ENCODE measurements at regions not wholly inside any gene's neighbourhood (a gene's known extent, or its start where the extent isn't known, plus 50 kb on each side); places are given as distances from the start of the nearest gene placed in this dataset.

GRCh38 chr11:114925591-114925990 is 247.3 kb downstream of the NXPE2 start:
- Histone ChIP-seq H3K27ac (ENCODE audit: low read depth, low read length) (no peak overlapping the region), H3K36me3 (ENCODE audit: control insufficient read depth, insufficient read depth, low read length) (no peaks in the 10 kb centered on the region), H3K56ac (ENCODE audit: low read length) (no peak overlapping the region), H2BK15ac (replicated peaks; ENCODE audit: low read depth) (no peak overlapping the region), H3K18ac (ENCODE audit: low read length) (no peak overlapping the region), H2AK5ac (ENCODE audit: low read length) (no peak overlapping the region), H3K4me2 (ENCODE audit: low read length) (no peak overlapping the region), H2BK120ac (ENCODE audit: low read depth, low read length) (no peak overlapping the region), H3K4ac (ENCODE audit: low read depth, low read length) (no peak overlapping the region), H4K8ac (ENCODE audit: low read depth, low read length) (no peak overlapping the region), H3K23ac (ENCODE audit: low read length) (no peak overlapping the region), H3K79me1 (ENCODE audit: low read length) (no peaks in the 10 kb centered on the region), H3K79me2 (ENCODE audit: control insufficient read depth, insufficient read depth, low read length) (no peaks in the 10 kb centered on the region), H3K27me3 (ENCODE audit: insufficient read depth, low read length, poor library complexity) (no peaks in the 10 kb centered on the region), H3K9ac (ENCODE audit: low read length) (no peak overlapping the region), H4K5ac (ENCODE audit: low read length) (no peak overlapping the region), H3K4me3 (ENCODE audit: low read length) (no peak overlapping the region), H2BK5ac (ENCODE audit: low read length) (no peak overlapping the region), H3K4me1 (ENCODE audit: control insufficient read depth, low read depth, low read length) (no peaks in the 10 kb centered on the region)
- no peak for DNase-seq
- WGBS (ENCODE audit: extremely low coverage, insufficient coverage, low lambda C conversion rate), result no CpG with 5 or more reads among the region's 2 CpGs

DNA sequence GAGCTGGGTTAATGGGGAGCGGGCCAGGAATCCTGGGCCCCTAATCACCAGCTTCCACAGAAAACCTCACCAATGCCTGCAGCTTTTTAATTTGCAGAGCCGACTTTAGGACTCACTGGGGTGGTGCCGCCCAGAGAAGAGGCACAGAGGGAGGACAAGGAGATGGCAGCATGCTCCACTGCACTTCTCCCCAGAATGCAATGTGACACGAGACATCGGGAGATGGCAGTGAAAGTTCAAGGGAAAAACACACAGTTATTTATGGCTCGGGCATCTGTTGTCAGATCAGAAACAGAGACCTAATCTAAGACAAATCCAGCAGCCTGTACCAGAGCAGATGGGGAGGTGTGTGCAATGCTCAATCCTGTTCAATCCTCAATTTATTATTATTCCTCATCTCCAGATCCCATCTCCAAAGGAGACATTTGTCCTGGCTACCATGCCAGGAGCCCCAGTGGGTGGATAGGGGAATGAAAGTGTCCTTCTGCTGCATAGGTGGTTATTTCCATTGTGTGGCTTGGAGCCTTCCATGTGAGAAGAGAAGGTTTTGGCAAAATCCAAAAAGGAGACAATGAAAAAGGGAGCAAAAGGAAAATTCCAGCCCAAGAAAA is 250.0 kb downstream of the NXPE2 start:
- Histone ChIP-seq H3K79me1 (ENCODE audit: low read length) (no peaks in the 10 kb centered on the region), H4K8ac (ENCODE audit: low read depth, low read length) (no peak overlapping the region), H3K36me3 (ENCODE audit: control insufficient read depth, insufficient read depth, low read length) (no peaks in the 10 kb centered on the region), H3K23ac (ENCODE audit: low read length) (no peak overlapping the region), H3K56ac (ENCODE audit: low read length) (no peak overlapping the region), H3K27me3 (ENCODE audit: insufficient read depth, low read length, poor library complexity) (no peaks in the 10 kb centered on the region), H3K4me1 (ENCODE audit: control insufficient read depth, low read depth, low read length) (no peaks in the 10 kb centered on the region), H2BK15ac (replicated peaks; ENCODE audit: low read depth) (no peak overlapping the region), H3K27ac (ENCODE audit: low read depth, low read length) (no peak overlapping the region), H2AK5ac (ENCODE audit: low read length) (no peak overlapping the region), H3K4ac (ENCODE audit: low read depth, low read length) (no peak overlapping the region), H3K4me2 (ENCODE audit: low read length) (no peak overlapping the region), H3K79me2 (ENCODE audit: control insufficient read depth, insufficient read depth, low read length) (no peaks in the 10 kb centered on the region), H2BK120ac (ENCODE audit: low read depth, low read length) (no peak overlapping the region), H4K5ac (ENCODE audit: low read length) (no peak overlapping the region), H3K9ac (ENCODE audit: low read length) (no peak overlapping the region), H2BK5ac (ENCODE audit: low read length) (no peak overlapping the region), H3K18ac (ENCODE audit: low read length) (no peak overlapping the region), H3K4me3 (ENCODE audit: low read length) (no peak overlapping the region)
- no peak for DNase-seq
- WGBS (ENCODE audit: extremely low coverage, insufficient coverage, low lambda C conversion rate), result no CpG with 5 or more reads among the region's 6 CpGs

- Histone ChIP-seq H3K36me3 (ENCODE audit: control insufficient read depth, insufficient read depth, low read length) (no peaks in the 10 kb centered on the region), H3K79me2 (ENCODE audit: control insufficient read depth, insufficient read depth, low read length) (no peaks in the 10 kb centered on the region), H3K56ac (ENCODE audit: low read length) (no peak overlapping the region), H4K5ac (ENCODE audit: low read length) (no peak overlapping the region), H3K4me1 (ENCODE audit: control insufficient read depth, low read depth, low read length) (no peaks in the 10 kb centered on the region), H3K27me3 (ENCODE audit: insufficient read depth, low read length, poor library complexity) (no peaks in the 10 kb centered on the region), H3K4me3 (ENCODE audit: low read length) (no peak overlapping the region), H2BK15ac (replicated peaks; ENCODE audit: low read depth) (no peak overlapping the region), H2BK120ac (ENCODE audit: low read depth, low read length) (no peak overlapping the region), H3K79me1 (ENCODE audit: low read length) (no peaks in the 10 kb centered on the region), H3K27ac (ENCODE audit: low read depth, low read length) (no peak overlapping the region), H3K4ac (ENCODE audit: low read depth, low read length) (no peak overlapping the region), H3K18ac (ENCODE audit: low read length) (no peak overlapping the region), H3K9ac (ENCODE audit: low read length) (no peak overlapping the region), H2AK5ac (ENCODE audit: low read length) (no peak overlapping the region), H2BK5ac (ENCODE audit: low read length) (no peak overlapping the region), H3K23ac (ENCODE audit: low read length) (no peak overlapping the region), H3K4me2 (ENCODE audit: low read length) (no peak overlapping the region), H4K8ac (ENCODE audit: low read depth, low read length) (no peak overlapping the region)
- peak; percentile 16 for DNase-seq
- no CpG with 5 or more reads among the region's 9 CpGs for WGBS (ENCODE audit: extremely low coverage, insufficient coverage, low lambda C conversion rate)
Observed at GRCh38 chr11:114929351-114930000, 251.1 kb downstream of the NXPE2 start.

DNA sequence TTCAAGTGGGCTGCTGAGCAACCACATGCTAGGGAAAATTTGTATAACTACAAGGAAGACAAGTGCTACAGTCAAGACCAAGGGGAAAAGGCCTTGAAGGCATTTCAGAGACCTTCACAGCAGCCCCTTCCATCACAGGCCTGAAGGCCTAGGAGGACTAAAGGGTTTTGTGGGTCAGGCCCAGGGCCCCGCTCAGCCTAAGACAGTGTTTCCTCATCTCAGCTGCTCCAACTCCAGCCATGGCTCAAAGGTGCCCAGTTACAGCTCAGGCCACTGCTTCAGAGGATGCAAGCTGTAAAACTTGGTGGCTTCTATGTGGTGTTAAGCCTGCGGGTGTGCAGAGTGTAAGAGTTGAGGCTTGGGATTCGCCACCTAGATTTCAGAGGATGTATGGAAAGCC is 260.5 kb downstream of the NXPE2 start:
- no peak overlapping the region for H3K23ac ChIP-seq (ENCODE audit: low read length)
- H3K4me2 ChIP-seq (ENCODE audit: low read length), result no peak overlapping the region
- H3K79me1 ChIP-seq (ENCODE audit: low read length), result no peaks in the 10 kb centered on the region
- no peak overlapping the region for H4K8ac ChIP-seq (ENCODE audit: low read depth, low read length)
- no peak overlapping the region for H3K56ac ChIP-seq (ENCODE audit: low read length)
- H2BK15ac ChIP-seq (replicated peaks; ENCODE audit: low read depth), result no peak overlapping the region
- no peak overlapping the region for H4K5ac ChIP-seq (ENCODE audit: low read length)
- H3K4me1 ChIP-seq (ENCODE audit: control insufficient read depth, low read depth, low read length), result no peaks in the 10 kb centered on the region
- DNase-seq, result no peak
- no peak overlapping the region for H3K4me3 ChIP-seq (ENCODE audit: low read length)
- no peaks in the 10 kb centered on the region for H3K79me2 ChIP-seq (ENCODE audit: control insufficient read depth, insufficient read depth, low read length)
- no peak overlapping the region for H2BK120ac ChIP-seq (ENCODE audit: low read depth, low read length)
- H3K18ac ChIP-seq (ENCODE audit: low read length), result no peak overlapping the region
- H3K4ac ChIP-seq (ENCODE audit: low read depth, low read length), result no peak overlapping the region
- H3K27ac ChIP-seq (ENCODE audit: low read depth, low read length), result no peak overlapping the region
- no CpG with 5 or more reads among the region's 3 CpGs for WGBS (ENCODE audit: extremely low coverage, insufficient coverage, low lambda C conversion rate)
- no peak overlapping the region for H2AK5ac ChIP-seq (ENCODE audit: low read length)
- H3K36me3 ChIP-seq (ENCODE audit: control insufficient read depth, insufficient read depth, low read length), result no peaks in the 10 kb centered on the region
- H3K27me3 ChIP-seq (ENCODE audit: insufficient read depth, low read length, poor library complexity), result no peaks in the 10 kb centered on the region
- H2BK5ac ChIP-seq (ENCODE audit: low read length), result no peak overlapping the region
- no peak overlapping the region for H3K9ac ChIP-seq (ENCODE audit: low read length)

GRCh38 chr11:114942207-114942606 is 263.9 kb downstream of the NXPE2 start:
- no peak overlapping the region for H2BK120ac ChIP-seq (ENCODE audit: low read depth, low read length)
- H3K36me3 ChIP-seq (ENCODE audit: control insufficient read depth, insufficient read depth, low read length), result no peaks in the 10 kb centered on the region
- H2BK5ac ChIP-seq (ENCODE audit: low read length), result no peak overlapping the region
- no peaks in the 10 kb centered on the region for H3K27me3 ChIP-seq (ENCODE audit: insufficient read depth, low read length, poor library complexity)
- H3K18ac ChIP-seq (ENCODE audit: low read length), result no peak overlapping the region
- no peaks in the 10 kb centered on the region for H3K4me1 ChIP-seq (ENCODE audit: control insufficient read depth, low read depth, low read length)
- no peak overlapping the region for H4K8ac ChIP-seq (ENCODE audit: low read depth, low read length)
- peak; percentile 49 for DNase-seq
- H3K56ac ChIP-seq (ENCODE audit: low read length), result no peak overlapping the region
- H3K27ac ChIP-seq (ENCODE audit: low read depth, low read length), result no peak overlapping the region
- no peaks in the 10 kb centered on the region for H3K79me2 ChIP-seq (ENCODE audit: control insufficient read depth, insufficient read depth, low read length)
- no peak overlapping the region for H2BK15ac ChIP-seq (replicated peaks; ENCODE audit: low read depth)
- H2AK5ac ChIP-seq (ENCODE audit: low read length), result no peak overlapping the region
- no peak overlapping the region for H3K9ac ChIP-seq (ENCODE audit: low read length)
- H3K79me1 ChIP-seq (ENCODE audit: low read length), result no peaks in the 10 kb centered on the region
- no peak overlapping the region for H3K4me2 ChIP-seq (ENCODE audit: low read length)
- no peak overlapping the region for H3K23ac ChIP-seq (ENCODE audit: low read length)
- no peak overlapping the region for H3K4ac ChIP-seq (ENCODE audit: low read depth, low read length)
- no peak overlapping the region for H3K4me3 ChIP-seq (ENCODE audit: low read length)
- H4K5ac ChIP-seq (ENCODE audit: low read length), result no peak overlapping the region
